Suppressor macrophage treated with lipopolysaccharide for 1 hour (primary cell): ENCODE measurements at regions not wholly inside any gene's neighbourhood (a gene's known extent, or its start where the extent isn't known, plus 50 kb on each side); places are given as distances from the start of the nearest gene placed in this dataset.
"Not testable (repeated sequence)": the region's sequence is repeated elsewhere in the genome, so short reads cannot be mapped to it uniquely, and the experiment has no call there.

Experiments used
- DNase-seq, 3 donors: peaks; one replicate each; pipeline ENCODE4 v3.0.0-alpha.2; 2020 to 2022

GRCh38 chr1:182003953-182004586 is 57.4 kb downstream of the ZNF648 start:
- DNase-seq = no peak

- DNase-seq = no peak
Observed at GRCh38 chr1:182003025-182003725, 58.3 kb downstream of the ZNF648 start.

GRCh38 chr1:182002570-182002969 is 58.9 kb downstream of the ZNF648 start:
- DNase-seq = no peak

GRCh38 chr1:181998858-181999257 is 62.7 kb downstream of the ZNF648 start:
- DNase-seq = no peak

GRCh38 chr1:181992072-181992471 is 69.4 kb downstream of the ZNF648 start:
- no peak for DNase-seq

GRCh38 chr1:181990728-181991127 is 70.8 kb downstream of the ZNF648 start:
- DNase-seq = no peak

- DNase-seq = no peak
Observed at GRCh38 chr1:181989261-181989920, 72.1 kb downstream of the ZNF648 start.

- no peak for DNase-seq
Observed at GRCh38 chr1:181987996-181988395, 73.5 kb downstream of the ZNF648 start.

GRCh38 chr1:181987334-181987895 is 74.1 kb downstream of the ZNF648 start:
- no peak for DNase-seq

- no peak for DNase-seq
Observed at GRCh38 chr1:181986907-181987305, 74.6 kb downstream of the ZNF648 start.

GRCh38 chr1:181985936-181986906 is 75.3 kb downstream of the ZNF648 start:
- DNase-seq = no peak

- DNase-seq = no peak
Observed at GRCh38 chr1:181985281-181985680, 76.2 kb downstream of the ZNF648 start.

GRCh38 chr1:181984006-181984405 is 77.5 kb downstream of the ZNF648 start:
- no peak for DNase-seq

- DNase-seq = no peak
Observed at GRCh38 chr1:181981821-181982220, 79.7 kb downstream of the ZNF648 start.

- DNase-seq = no peak
Observed at GRCh38 chr1:181972256-181972655, 89.3 kb downstream of the ZNF648 start.

GRCh38 chr1:181971424-181971823 is 90.1 kb downstream of the ZNF648 start:
- DNase-seq = no peak

GRCh38 chr1:181969902-181970301 is 91.6 kb downstream of the ZNF648 start:
- no peak for DNase-seq

GRCh38 chr1:181954696-181955095 is 106.8 kb downstream of the ZNF648 start:
- not testable (repeated sequence) for DNase-seq

GRCh38 chr1:181954178-181954577 is 107.3 kb downstream of the ZNF648 start:
- DNase-seq = not testable (repeated sequence)

- DNase-seq = no peak
Observed at GRCh38 chr1:181953596-181953995, 107.9 kb downstream of the ZNF648 start.

- no peak for DNase-seq
Observed at GRCh38 chr1:181951213-181951612, 110.3 kb downstream of the ZNF648 start.

GRCh38 chr1:181949500-181949899 is 112.0 kb downstream of the ZNF648 start:
- no peak for DNase-seq

GRCh38 chr1:181948372-181948771 is 113.1 kb downstream of the ZNF648 start:
- no peak for DNase-seq
